ENCODE measurements at regions not wholly inside any gene's neighbourhood (a gene's known extent, or its start where the extent isn't known, plus 50 kb on each side); places are given as distances from the start of the nearest gene placed in this dataset.

DNA sequence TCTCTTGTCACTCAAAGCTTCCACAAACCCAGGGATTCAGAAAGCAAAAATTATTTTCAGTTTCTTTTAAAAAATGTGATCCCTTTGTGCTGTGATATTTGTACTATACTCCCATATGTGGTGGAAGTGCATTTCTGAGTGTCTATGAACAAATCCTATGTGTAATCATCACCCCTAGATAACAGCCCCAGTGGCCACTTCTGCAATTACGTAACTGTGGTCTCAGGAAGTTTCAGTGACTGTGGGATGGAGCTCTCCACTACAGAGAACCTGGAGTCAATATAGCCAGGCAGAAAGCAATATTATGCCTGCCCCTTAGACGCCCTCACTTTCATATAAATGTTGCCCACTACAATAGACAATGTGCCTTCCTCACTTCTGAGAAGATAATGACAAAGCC lies 1101.7 kb upstream of the GHITM start:
- no peak for DNase-seq (ENCODE audit: low spot score)
- intact Hi-C loops (cut with DNase I) = no loop called here

GRCh38 chr10:83038631-83039030 lies 1100.7 kb upstream of the GHITM start:
- no peak for DNase-seq (ENCODE audit: low spot score)
- intact Hi-C loops (cut with DNase I) = no loop called here

GRCh38 chr10:83045731-83046130 lies 1093.6 kb upstream of the GHITM start:
- intact Hi-C loops (cut with DNase I) = no loop called here
- DNase-seq (ENCODE audit: low spot score) = no peak

- no peak for DNase-seq (ENCODE audit: low spot score)
- intact Hi-C loops (cut with DNase I) = no loop called here
Observed at GRCh38 chr10:83050815-83051214, 1088.5 kb upstream of the GHITM start.

- DNase-seq (ENCODE audit: low spot score) = no peak
- intact Hi-C loops (cut with DNase I) = no loop called here
Observed at GRCh38 chr10:83062871-83063270, 1076.4 kb upstream of the GHITM start.

DNA sequence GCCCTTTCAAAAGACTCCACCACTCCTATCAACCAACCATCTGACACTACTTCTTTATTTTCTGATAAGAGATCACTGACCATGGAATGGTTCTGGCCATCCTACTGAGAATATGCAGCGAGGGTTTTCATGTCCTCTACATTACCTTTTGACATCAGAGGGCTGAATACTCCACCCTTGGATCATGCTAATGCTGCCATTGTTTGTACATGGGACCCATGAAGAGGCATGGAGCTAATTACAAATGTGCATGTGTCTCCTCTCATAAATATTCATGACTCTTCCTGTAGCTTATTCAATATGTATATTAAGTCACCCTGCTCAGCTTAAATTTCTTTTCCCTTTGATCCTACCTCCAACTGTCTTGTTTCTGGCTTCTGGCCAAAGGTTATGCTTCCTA lies 1065.8 kb upstream of the GHITM start:
- intact Hi-C loops (cut with DNase I) = no loop called here
- no peak for DNase-seq (ENCODE audit: low spot score)

DNA sequence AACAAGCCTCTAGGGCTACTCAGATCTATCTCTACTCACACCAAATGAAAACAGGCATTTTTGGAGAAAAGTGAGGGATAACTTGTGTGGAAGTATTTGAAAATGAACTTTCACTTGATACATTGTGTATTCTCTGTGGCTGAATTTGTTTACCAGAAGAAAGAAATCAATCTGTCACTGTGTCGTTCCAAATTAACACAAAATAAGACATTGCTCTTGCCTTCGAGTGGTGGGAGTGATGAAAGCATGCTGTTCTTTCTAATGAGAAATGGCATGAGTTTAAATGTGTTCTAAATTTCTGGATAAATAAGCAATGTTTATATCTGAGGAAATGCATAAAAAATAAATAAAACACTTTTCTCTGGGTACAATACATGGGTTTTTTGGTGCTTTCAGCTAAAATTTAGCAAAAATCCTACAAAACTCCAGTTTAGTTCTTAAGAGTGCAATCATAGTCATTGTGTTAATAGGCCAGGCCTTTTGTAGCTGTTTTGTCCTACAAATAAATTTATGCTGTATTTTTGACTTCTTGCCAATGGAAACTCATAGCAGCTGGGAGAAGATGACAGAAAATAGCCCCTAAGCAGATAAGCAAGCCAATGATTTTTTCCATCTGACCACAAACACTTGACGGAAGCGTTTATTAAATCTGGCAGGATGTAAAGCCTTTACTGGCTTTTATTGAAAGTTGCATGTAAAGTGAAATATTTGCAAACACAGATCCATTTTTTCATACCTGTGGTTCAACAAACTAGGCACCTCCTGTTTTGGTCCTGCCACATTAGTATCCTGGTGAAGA lies 1064.1 kb upstream of the GHITM start:
- intact Hi-C loops (cut with DNase I) = no loop called here
- no peak for DNase-seq (ENCODE audit: low spot score)

- intact Hi-C loops (cut with DNase I) = no loop called here
Observed at GRCh38 chr10:83075815-83076355, 1063.4 kb upstream of the GHITM start.

DNA sequence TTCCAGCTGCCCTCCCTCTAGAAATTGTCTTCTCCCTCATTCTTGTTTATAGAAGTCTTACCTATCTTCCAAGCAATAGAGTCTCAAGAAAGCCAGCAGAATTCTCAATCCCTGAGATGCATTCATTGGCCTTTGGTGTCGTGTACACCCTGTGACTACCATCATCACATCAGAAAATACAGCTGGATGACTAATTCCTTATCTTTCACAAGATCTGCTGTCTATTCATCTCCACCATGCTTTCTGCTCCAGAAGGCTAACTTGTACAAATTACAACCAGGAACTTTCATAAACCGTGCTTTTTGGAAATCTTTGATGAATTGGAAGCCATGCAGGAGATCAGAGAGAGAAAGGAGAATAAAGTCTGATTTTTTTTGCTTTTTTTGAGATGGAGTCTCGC lies 1062.9 kb upstream of the GHITM start:
- DNase-seq (ENCODE audit: low spot score) = no peak
- intact Hi-C loops (cut with DNase I) = no loop called here

More at GRCh38 chr10:83075815-83076355, 1063.4 kb upstream of the GHITM start:
- no peak for DNase-seq (ENCODE audit: low spot score)

DNA sequence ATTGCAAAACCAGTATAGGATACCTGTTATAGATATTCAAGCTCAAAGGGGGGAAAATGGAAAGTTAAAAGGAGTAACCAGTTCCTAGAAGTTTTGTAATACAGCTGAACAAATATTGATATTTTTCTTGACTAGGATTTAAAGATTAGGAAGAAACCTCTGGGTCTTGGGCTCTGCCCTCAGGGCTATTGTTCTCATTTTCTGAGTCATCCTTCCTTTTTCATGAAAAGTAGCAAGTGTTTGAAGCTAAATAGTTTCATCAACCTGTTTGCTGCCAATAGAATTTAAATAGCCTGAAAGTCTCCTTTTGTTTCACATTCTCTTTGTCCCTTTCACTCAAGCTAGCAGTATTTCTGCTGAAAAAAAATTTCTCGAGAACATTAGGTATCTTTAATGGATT lies 1061.1 kb upstream of the GHITM start:
- no peak for DNase-seq (ENCODE audit: low spot score)
- intact Hi-C loops (cut with DNase I) = no loop called here

DNA sequence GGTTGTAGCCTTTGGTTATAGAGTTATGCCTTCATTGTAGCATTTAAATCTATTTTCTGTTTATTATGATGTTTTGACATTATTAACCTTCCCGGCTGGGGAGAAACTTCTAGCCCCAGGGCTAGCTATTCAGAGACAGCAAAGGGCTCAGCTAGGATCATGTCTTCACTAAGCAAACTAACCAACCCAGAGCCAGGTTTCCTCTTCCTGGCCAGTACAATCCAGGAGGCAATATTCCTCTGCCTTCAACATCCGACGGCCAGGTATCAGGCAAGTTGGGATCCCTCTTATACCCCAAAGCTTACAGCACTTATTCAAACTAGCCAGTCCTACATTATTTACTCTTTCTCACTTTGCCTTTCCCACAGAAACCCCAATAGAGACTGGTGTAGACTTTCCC lies 1060.7 kb upstream of the GHITM start:
- intact Hi-C loops (cut with DNase I) = no loop called here
- no peak for DNase-seq (ENCODE audit: low spot score)

DNA sequence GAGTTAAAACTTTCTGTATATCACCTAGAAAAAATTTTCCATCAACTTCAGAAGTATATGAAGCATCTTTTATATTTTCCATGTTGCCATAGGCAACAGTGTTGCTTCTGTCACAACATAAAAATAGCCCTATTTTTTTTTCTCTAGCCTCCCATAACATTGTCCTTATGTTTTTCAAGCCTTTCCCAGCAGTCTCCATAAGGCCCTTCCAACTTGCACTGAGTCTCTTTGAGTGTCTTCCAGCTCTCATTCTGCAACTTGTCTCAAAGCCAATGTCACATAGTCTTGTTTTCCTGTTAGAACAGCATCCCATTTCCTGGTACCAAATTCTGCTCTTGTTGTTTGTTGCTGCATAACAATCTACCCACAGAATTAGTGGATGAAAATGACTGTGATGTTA lies 1055.5 kb upstream of the GHITM start:
- intact Hi-C loops (cut with DNase I) = no loop called here
- DNase-seq (ENCODE audit: low spot score) = no peak

- no peak for DNase-seq (ENCODE audit: low spot score)
- intact Hi-C loops (cut with DNase I) = no loop called here
Observed at GRCh38 chr10:83089335-83089734, 1050.0 kb upstream of the GHITM start.

GRCh38 chr10:83104616-83105015 lies 1034.7 kb upstream of the GHITM start:
- intact Hi-C loops (cut with DNase I) = no loop called here
- no peak for DNase-seq (ENCODE audit: low spot score)

GRCh38 chr10:83108565-83109333 lies 1030.6 kb upstream of the GHITM start:
- DNase-seq (ENCODE audit: low spot score) = no peak
- intact Hi-C loops (cut with DNase I) = no loop called here

DNA sequence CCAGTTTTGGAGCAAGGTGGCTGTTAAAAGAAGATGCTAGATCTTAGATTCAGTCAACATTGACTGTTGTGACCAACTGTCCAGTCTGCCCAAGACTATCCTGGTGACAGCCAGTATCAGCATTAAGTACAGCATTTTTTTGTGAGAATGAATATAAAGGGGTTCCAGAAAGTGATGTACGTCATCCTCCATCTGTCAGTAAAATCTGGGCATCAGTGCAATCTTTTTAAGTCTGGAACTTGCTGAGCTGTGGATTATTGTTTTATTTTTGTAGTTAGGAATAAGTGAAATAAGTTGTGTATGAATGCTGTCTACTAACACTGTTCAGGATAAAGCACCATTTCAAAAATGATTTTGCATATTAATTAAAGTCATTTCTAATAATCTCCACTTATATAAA lies 1020.0 kb upstream of the GHITM start:
- intact Hi-C loops (cut with DNase I) = no loop called here
- DNase-seq (ENCODE audit: low spot score) = no peak

- intact Hi-C loops (cut with DNase I) = no loop called here
- no peak for DNase-seq (ENCODE audit: low spot score)
Observed at GRCh38 chr10:83122336-83122735, 1017.0 kb upstream of the GHITM start.

DNA sequence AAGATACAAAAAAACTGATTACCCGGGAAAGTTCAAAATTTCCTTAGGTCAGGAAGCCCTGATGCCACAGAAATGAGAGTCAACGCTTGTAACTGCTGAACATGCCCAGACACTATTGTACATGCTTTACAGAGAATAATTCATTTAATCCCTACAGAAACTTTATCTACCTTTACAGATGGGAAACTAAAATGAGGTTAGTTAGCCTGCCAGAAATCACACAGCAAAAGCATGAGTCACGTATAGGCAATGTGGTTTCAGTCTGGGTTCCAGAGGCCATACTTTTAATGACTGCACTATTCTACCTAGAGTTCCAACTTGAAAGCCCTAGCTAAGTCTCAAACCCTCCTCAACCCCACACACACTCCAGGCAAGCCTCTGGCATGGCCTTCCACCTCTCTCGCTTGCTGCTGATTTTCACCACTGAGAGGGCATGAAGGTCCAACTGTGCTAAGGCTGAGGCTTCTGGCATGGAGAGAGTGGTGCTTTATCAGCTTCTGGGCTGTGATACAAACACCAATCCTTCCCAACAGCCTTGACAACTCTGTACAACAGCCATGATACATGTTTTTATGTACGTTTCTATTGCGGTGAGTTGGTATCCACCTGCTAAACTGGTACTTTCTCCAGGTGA lies 1011.2 kb upstream of the GHITM start:
- no peak for DNase-seq (ENCODE audit: low spot score)
- intact Hi-C loops (cut with DNase I) = no loop called here

DNA sequence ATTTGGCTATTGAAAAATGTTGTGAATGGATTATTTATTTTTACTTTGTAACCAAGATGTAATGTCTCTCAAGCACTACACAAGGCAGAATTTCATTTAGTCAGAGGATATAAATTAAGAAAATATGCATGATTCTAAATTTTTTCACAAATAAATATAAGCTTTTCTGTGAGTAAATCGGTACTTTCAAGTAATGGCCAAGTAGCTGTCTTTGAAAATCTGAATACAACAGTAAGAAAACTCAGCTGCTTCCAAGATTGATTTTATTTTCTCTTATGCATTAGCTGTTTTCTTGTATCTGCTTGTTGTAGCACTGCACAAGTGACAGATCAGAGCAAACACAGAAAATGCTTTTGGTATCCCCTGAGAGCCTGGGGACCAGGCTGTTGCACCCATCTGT lies 998.5 kb upstream of the GHITM start:
- DNase-seq (ENCODE audit: low spot score) = no peak
- intact Hi-C loops (cut with DNase I) = no loop called here

DNA sequence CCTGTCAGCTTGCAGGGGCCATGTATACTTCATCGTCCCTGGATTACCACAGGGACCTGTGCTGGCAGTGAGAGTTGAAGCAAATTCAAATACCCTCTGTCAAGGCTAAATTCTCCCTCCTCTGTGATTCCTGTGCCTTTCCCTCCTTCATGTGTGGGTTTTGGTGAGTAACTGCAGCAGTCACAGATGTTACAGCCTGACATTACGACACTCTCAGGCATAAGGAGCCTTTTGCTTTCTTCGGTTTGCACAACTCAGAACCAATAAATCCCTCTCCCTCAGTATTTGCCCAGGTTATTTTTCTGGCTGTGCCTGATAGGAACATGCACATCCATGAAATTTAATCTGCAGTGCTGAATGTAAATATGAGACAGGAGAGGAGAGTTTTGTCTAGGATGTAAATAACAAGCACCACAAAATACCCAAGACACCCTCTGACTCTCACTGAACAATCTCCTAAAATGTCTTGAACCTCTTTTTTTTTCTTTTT lies 997.2 kb upstream of the GHITM start:
- intact Hi-C loops (cut with DNase I) = no loop called here
- no peak for DNase-seq (ENCODE audit: low spot score)
